Tibial nerve (tissue), 3 donors: ENCODE measurements at regions not wholly inside any gene's neighbourhood (a gene's known extent, or its start where the extent isn't known, plus 50 kb on each side); places are given as distances from the start of the nearest gene placed in this dataset.

Experiments used
- EP300 ChIP-seq, 2 donors: sonication (generic); formaldehyde crosslinking; IDR thresholded peaks; one replicate each; pipeline ENCODE4 v1.6.1; 2017; ENCODE audit warnings: antibody characterized with exemption in 2 of 2, mild to moderate bottlenecking in 1 of 2
- POLR2A ChIP-seq, 2 donors: fragments of 450-650 bp; IDR thresholded peaks; one replicate each; pipeline ENCODE4 v1.6.1; 2017; ENCODE audit warnings: antibody characterized with exemption in 2 of 2, mild to moderate bottlenecking in 2 of 2, moderate library complexity in 2 of 2

GRCh38 chr6:4447639-4448330 is 312.4 kb upstream of the ECI2 start:
- no peak for TF ChIP-seq POLR2A (IDR thresholded peaks at IDR 0.05)
- TF ChIP-seq EP300 (IDR thresholded peaks at IDR 0.05) = no peak
